ENCODE measurements at regions not wholly inside any gene's neighbourhood (a gene's known extent, or its start where the extent isn't known, plus 50 kb on each side); places are given as distances from the start of the nearest gene placed in this dataset.

DNA sequence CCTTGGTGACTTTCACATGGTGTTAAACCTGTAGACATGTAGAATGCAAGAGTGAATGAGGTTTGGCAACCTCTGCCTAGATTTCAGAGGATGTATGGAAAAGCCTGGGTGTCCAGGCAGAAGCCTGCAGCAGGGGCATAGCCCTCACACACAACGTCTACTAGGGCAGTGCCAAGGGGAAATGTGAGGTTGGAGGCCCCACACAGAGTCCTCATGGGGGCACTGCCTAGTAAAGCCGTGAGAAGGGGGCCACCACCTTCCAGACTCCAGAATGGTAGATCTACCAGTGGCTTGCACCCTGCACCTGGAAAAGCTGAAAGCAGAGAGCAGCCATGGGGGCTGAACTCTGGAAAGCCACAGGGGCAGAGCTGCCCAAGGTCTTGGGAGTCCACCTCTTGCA lies 241.2 kb downstream of the KLF13 start:
- FAIRE-seq = no peak

DNA sequence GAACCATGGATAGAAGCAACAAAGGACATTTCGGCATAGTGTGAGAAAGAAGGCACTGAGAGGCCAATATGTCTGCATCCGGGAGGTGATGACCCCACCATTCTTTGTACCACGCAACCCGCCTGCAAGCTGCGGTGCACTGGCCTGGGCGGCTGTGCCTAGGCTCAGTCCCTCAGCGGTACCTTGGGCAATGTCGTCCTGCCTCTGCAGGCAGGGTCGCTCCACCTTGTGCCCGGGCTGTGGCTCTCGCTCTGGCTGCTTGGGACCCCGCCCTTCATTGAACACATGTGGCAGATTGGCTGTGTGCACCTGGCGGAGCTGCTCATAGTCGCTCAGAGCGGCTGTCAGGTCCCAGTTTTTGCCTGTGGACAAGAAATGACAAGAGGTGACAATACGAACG lies 243.2 kb downstream of the KLF13 start:
- POLR2A ChIA-PET = no interaction called here
- H3K9ac ChIP-seq (ENCODE audit: control insufficient read depth, insufficient read depth, low read length) = no peak overlapping the region
- no TSS peak for BruUV-seq (replicated peaks)
- H3K4me2 ChIP-seq (ENCODE audit: control insufficient read depth, insufficient read depth) = no peak overlapping the region
- SMC1A ChIA-PET (ENCODE audit: uncharacterized antibody, unreplicated experiment) = no interaction called here
- H3K27me3 ChIP-seq (replicated peaks in 1 of 2; ENCODE audit: control insufficient read depth in 2 of 2, insufficient read depth in 2 of 2, low read length in 1 of 2) = no peaks in the 10 kb centered on the region
- 57% methylated on average over 16 of the region's 17 CpGs for WGBS (ENCODE audit: insufficient coverage, insufficient replicate concordance, low lambda C conversion rate, missing lambda C conversion rate)
- H3K9me3 ChIP-seq (replicated peaks; ENCODE audit: control insufficient read depth, insufficient read depth, low read length) = no peaks in the 10 kb centered on the region; the same call in 2 of the 3 replicates
- H3K36me3 ChIP-seq (ENCODE audit: control insufficient read depth in 2 of 2, insufficient read depth in 2 of 2, low read length in 1 of 2) = no peaks in the 10 kb centered on the region
- H3K27ac ChIP-seq (ENCODE audit: control insufficient read depth, insufficient read depth) = no peak overlapping the region
- intact Hi-C loops (cut with micrococcal nuclease; ENCODE audit: unreplicated experiment) = no loop called here
- in situ Hi-C loops (cut with MboI) = no loop called here
- DNase-seq (ENCODE audit: low read depth, low spot score) = no peak
- no peak for FAIRE-seq
- CTCF ChIA-PET = no interaction called here
- no peak overlapping the region for H2AFZ ChIP-seq (ENCODE audit: control insufficient read depth, low read depth, low read length)
- no peaks in the 10 kb centered on the region for H3K79me2 ChIP-seq (ENCODE audit: control insufficient read depth, insufficient read depth, low read length)
- no peaks in the 10 kb centered on the region for H4K20me1 ChIP-seq (ENCODE audit: control insufficient read depth, insufficient read depth)
- RAD21 ChIA-PET (ENCODE audit: unreplicated experiment) = no interaction called here
- H3K4me3 ChIP-seq = no peak overlapping the region
- no peak for ATAC-seq
- H3K4me1 ChIP-seq (ENCODE audit: control insufficient read depth, insufficient read depth, low read length) = no peaks in the 10 kb centered on the region
- TF ChIP-seq ZNF622 (IDR thresholded peaks at IDR 0.05) = no peak
- TF ChIP-seq WRNIP1 (IDR thresholded peaks at IDR 0.05; ENCODE audit: borderline replicate concordance, low read depth, low read length) = no peak
- TF ChIP-seq ZZZ3 (IDR thresholded peaks at IDR 0.05; ENCODE audit: control insufficient read depth, insufficient read length, low read depth) = no peak
- TF ChIP-seq IRF4 (IDR thresholded peaks at IDR 0.05; ENCODE audit: low read depth, low read length) = no peak
- TF ChIP-seq FOXK2 (IDR thresholded peaks at IDR 0.05) = no peak
- TF ChIP-seq RBBP5 (conservative IDR thresholded peaks at IDR 0.05) = no peak
- TF ChIP-seq, protein P1, sequence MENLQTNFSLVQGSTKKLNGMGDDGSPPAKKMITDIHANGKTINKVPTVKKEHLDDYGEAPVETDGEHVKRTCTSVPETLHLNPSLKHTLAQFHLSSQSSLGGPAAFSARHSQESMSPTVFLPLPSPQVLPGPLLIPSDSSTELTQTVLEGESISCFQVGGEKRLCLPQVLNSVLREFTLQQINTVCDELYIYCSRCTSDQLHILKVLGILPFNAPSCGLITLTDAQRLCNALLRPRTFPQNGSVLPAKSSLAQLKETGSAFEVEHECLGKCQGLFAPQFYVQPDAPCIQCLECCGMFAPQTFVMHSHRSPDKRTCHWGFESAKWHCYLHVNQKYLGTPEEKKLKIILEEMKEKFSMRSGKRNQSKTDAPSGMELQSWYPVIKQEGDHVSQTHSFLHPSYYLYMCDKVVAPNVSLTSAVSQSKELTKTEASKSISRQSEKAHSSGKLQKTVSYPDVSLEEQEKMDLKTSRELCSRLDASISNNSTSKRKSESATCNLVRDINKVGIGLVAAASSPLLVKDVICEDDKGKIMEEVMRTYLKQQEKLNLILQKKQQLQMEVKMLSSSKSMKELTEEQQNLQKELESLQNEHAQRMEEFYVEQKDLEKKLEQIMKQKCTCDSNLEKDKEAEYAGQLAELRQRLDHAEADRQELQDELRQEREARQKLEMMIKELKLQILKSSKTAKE (IDR thresholded peaks at IDR 0.05; ENCODE audit: low read depth, poor library complexity, severe bottlenecking) = no peak
- TF ChIP-seq, protein P2, sequence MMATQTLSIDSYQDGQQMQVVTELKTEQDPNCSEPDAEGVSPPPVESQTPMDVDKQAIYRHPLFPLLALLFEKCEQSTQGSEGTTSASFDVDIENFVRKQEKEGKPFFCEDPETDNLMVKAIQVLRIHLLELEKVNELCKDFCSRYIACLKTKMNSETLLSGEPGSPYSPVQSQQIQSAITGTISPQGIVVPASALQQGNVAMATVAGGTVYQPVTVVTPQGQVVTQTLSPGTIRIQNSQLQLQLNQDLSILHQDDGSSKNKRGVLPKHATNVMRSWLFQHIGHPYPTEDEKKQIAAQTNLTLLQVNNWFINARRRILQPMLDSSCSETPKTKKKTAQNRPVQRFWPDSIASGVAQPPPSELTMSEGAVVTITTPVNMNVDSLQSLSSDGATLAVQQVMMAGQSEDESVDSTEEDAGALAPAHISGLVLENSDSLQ (IDR thresholded peaks at IDR 0.05) = no peak
- TF ChIP-seq NFYB (IDR thresholded peaks at IDR 0.05; ENCODE audit: insufficient read depth, low read depth, low read length) = no peak
- no peak for TF ChIP-seq NBN (IDR thresholded peaks at IDR 0.05)
- TF ChIP-seq JUNB (IDR thresholded peaks at IDR 0.05) = no peak
- TF ChIP-seq TCF12 (IDR thresholded peaks at IDR 0.05; ENCODE audit: low read depth, low read length) = no peak
- no peak for TF ChIP-seq HDGF (IDR thresholded peaks at IDR 0.05)
- TF ChIP-seq ASH2L (IDR thresholded peaks at IDR 0.05; ENCODE audit: borderline replicate concordance, low read depth) = no peak
- TF ChIP-seq BHLHE40 (IDR thresholded peaks at IDR 0.05; ENCODE audit: borderline replicate concordance in 1 of 2, low read depth in 2 of 2, low read length in 1 of 2) = no peak

More for the DNA sequence above, 241.2 kb downstream of the KLF13 start:
- DNase-seq (ENCODE audit: low read depth, low spot score) = no peak
- H4K20me1 ChIP-seq (ENCODE audit: control insufficient read depth, insufficient read depth) = no peaks in the 10 kb centered on the region
- no peak overlapping the region for H2AFZ ChIP-seq (ENCODE audit: control insufficient read depth, low read depth, low read length)
- POLR2A ChIA-PET = no interaction called here
- RAD21 ChIA-PET (ENCODE audit: unreplicated experiment) = no interaction called here
- H3K27me3 ChIP-seq (replicated peaks in 1 of 2; ENCODE audit: control insufficient read depth in 2 of 2, insufficient read depth in 2 of 2, low read length in 1 of 2) = no peaks in the 10 kb centered on the region
- no peaks in the 10 kb centered on the region for H3K4me1 ChIP-seq (ENCODE audit: control insufficient read depth, insufficient read depth, low read length)
- CTCF ChIA-PET = no interaction called here
- WGBS (ENCODE audit: insufficient coverage, insufficient replicate concordance, low lambda C conversion rate, missing lambda C conversion rate) = 0% methylated on average over 2 of the region's 2 CpGs
- TF ChIP-seq, protein P3, sequence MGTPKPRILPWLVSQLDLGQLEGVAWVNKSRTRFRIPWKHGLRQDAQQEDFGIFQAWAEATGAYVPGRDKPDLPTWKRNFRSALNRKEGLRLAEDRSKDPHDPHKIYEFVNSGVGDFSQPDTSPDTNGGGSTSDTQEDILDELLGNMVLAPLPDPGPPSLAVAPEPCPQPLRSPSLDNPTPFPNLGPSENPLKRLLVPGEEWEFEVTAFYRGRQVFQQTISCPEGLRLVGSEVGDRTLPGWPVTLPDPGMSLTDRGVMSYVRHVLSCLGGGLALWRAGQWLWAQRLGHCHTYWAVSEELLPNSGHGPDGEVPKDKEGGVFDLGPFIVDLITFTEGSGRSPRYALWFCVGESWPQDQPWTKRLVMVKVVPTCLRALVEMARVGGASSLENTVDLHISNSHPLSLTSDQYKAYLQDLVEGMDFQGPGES (IDR thresholded peaks at IDR 0.05) = no peak
- no peak for TF ChIP-seq POLR2AphosphoS5 (IDR thresholded peaks at IDR 0.05; ENCODE audit: low read length)
- no peak for TF ChIP-seq BRCA1 (IDR thresholded peaks at IDR 0.05; ENCODE audit: low read depth, low read length)
- no peak overlapping the region for H3K27ac ChIP-seq (ENCODE audit: control insufficient read depth, insufficient read depth)
- SMC1A ChIA-PET (ENCODE audit: uncharacterized antibody, unreplicated experiment) = no interaction called here
- H3K9me3 ChIP-seq (replicated peaks; ENCODE audit: control insufficient read depth, insufficient read depth, low read length) = no peaks in the 10 kb centered on the region; the same call in 2 of the 3 replicates
- intact Hi-C loops (cut with micrococcal nuclease; ENCODE audit: unreplicated experiment) = no loop called here
- no peak overlapping the region for H3K9ac ChIP-seq (ENCODE audit: control insufficient read depth, insufficient read depth, low read length)
- in situ Hi-C loops (cut with MboI) = no loop called here
- ATAC-seq = no peak
- BruUV-seq (replicated peaks) = no TSS peak
- H3K4me2 ChIP-seq (ENCODE audit: control insufficient read depth, insufficient read depth) = no peak overlapping the region
- no peaks in the 10 kb centered on the region for H3K79me2 ChIP-seq (ENCODE audit: control insufficient read depth, insufficient read depth, low read length)
- no peak overlapping the region for H3K4me3 ChIP-seq
- no peaks in the 10 kb centered on the region for H3K36me3 ChIP-seq (ENCODE audit: control insufficient read depth in 2 of 2, insufficient read depth in 2 of 2, low read length in 1 of 2)

All from GM12878 (cell line).